Thoracic aorta (tissue), 2 donors: ENCODE measurements at regions not wholly inside any gene's neighbourhood (a gene's known extent, or its start where the extent isn't known, plus 50 kb on each side); places are given as distances from the start of the nearest gene placed in this dataset.

Source experiments
- ATAC-seq: fragments of 150-250 bp; one replicate; pipeline ENCODE4 v1.8.0; 2017; ENCODE audit warnings: low read depth; ENCODE audit not compliant: insufficient number of reproducible peaks, low FRiP score
- DNase-seq: peaks from one replicate; pipeline ENCODE4 v3.0.0-alpha.2; 2020; ENCODE audit warnings: low spot score
- H3K27ac ChIP-seq, 2 donors: fragments of 200-600 bp; sonication (generic); 1 replicate in 1 of 2; 2 replicates in 1 of 2; pipeline ENCODE4 v1.5.1; 2016; ENCODE audit warnings: mild to moderate bottlenecking in 2 of 2, moderate library complexity in 2 of 2
- H3K27me3 ChIP-seq: fragments of 200-600 bp; sonication (generic); replicated peaks from 2 replicates; pipeline ENCODE4 v1.6.0; 2016; ENCODE audit warnings: mild to moderate bottlenecking; ENCODE audit not compliant: insufficient read depth
- H3K36me3 ChIP-seq: fragments of 200-600 bp; sonication (generic); one replicate; pipeline ENCODE4 v1.5.1; 2016
- H3K4me1 ChIP-seq, 2 donors: fragments of 200-600 bp; sonication (generic); 1 replicate in 1 of 2; 2 replicates in 1 of 2; pipeline versions ENCODE4 v1.5.1 to v1.6.0; 2016; ENCODE audit warnings: low read depth in 2 of 2, mild to moderate bottlenecking in 1 of 2; ENCODE audit not compliant: control insufficient read depth in 1 of 2
- H3K4me3 ChIP-seq: fragments of 200-600 bp; sonication (generic); 2 replicates; pipeline ENCODE4 v1.5.1; 2016; ENCODE audit warnings: mild to moderate bottlenecking
- H3K9me3 ChIP-seq: fragments of 200-600 bp; sonication (generic); 2 replicates; pipeline ENCODE4 v1.5.1; 2016
- TF ChIP-seq, protein P1 (sequence below): fragments of 200-600 bp; sonication (generic); IDR thresholded peaks from one replicate; pipeline ENCODE4 v1.5.1; 2019; ENCODE audit warnings: antibody characterized with exemption

DNA sequence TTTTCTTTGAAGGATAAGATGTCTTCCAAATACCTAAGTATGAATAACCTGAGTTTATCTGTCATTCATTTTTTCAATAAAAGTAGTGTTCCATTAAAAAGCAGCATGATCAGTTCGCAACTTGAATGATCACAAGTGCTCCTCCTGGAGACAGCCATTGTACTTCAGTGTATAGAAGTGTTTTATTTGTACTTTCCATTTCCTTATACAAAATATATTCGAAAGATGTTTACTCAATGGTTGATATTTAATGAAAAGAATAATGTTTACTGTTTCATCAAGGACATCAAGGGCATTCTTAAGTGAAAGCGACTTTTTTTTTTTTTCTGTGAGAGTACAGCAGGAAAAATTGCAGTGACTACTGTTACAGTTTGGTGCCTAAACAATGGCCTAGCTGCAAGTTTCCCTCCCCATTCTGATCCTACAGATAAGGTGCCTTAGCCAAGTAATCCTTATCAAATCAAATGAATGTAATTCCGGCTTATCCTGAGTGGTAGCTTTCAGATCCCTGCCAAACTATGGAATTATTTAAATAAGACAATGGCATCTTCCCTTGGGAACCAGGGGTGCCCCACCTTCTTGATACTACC is 69.0 kb upstream of the IL15 start:
- no peak overlapping the region for H3K4me3 ChIP-seq
- ATAC-seq (no peak), DNase-seq (no peak)
- no peaks in the 10 kb centered on the region for H3K9me3 ChIP-seq
- no peaks in the 10 kb centered on the region for H3K36me3 ChIP-seq
- H3K4me1 ChIP-seq = no peaks in the 10 kb centered on the region
- no peak overlapping the region for H3K27ac ChIP-seq
- TF ChIP-seq, protein P1, sequence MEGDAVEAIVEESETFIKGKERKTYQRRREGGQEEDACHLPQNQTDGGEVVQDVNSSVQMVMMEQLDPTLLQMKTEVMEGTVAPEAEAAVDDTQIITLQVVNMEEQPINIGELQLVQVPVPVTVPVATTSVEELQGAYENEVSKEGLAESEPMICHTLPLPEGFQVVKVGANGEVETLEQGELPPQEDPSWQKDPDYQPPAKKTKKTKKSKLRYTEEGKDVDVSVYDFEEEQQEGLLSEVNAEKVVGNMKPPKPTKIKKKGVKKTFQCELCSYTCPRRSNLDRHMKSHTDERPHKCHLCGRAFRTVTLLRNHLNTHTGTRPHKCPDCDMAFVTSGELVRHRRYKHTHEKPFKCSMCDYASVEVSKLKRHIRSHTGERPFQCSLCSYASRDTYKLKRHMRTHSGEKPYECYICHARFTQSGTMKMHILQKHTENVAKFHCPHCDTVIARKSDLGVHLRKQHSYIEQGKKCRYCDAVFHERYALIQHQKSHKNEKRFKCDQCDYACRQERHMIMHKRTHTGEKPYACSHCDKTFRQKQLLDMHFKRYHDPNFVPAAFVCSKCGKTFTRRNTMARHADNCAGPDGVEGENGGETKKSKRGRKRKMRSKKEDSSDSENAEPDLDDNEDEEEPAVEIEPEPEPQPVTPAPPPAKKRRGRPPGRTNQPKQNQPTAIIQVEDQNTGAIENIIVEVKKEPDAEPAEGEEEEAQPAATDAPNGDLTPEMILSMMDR = no peak
- no peaks in the 10 kb centered on the region for H3K27me3 ChIP-seq

DNA sequence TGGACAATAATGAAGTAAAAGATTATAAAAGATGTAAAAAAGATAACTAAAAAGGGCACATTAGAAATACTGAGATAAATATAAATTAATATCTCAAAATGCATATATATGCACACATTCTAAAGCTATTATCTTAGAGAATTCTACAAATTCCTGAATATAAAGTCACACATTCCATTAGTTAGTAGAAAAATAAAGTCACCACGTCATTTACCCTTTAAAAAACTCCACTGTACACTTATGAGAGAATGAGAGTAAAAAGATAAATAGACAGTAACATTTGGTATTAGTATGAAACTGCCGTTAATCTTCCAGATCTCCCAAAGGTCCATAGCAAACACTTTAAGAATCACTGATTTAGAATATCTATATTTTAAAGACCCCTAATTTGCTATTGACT is 67.2 kb upstream of the IL15 start:
- Histone ChIP-seq H3K9me3 (no peaks in the 10 kb centered on the region), H3K27me3 (no peaks in the 10 kb centered on the region), H3K27ac (no peak overlapping the region), H3K36me3 (no peaks in the 10 kb centered on the region), H3K4me3 (no peak overlapping the region), H3K4me1 (no peaks in the 10 kb centered on the region)
- TF ChIP-seq, protein P1 = no peak
- no peak for DNase-seq
- no peak for ATAC-seq

- Histone ChIP-seq H3K27me3 (no peaks in the 10 kb centered on the region), H3K36me3 (no peaks in the 10 kb centered on the region), H3K9me3 (no peaks in the 10 kb centered on the region), H3K4me3 (no peak overlapping the region), H3K4me1 (no peaks in the 10 kb centered on the region), H3K27ac (no peak overlapping the region)
- ATAC-seq (no peak), DNase-seq (no peak)
- TF ChIP-seq, protein P1 = no peak
Measured at GRCh38 chr4:141570290-141570689, 66.1 kb upstream of the IL15 start.

- DNase-seq (no peak), ATAC-seq (no peak)
- H3K4me1 ChIP-seq = peaks cover 0 to 5% of the 10 kb centered on the region in 2 donors
- no peaks in the 10 kb centered on the region for H3K27me3 ChIP-seq
- H3K9me3 ChIP-seq = no peaks in the 10 kb centered on the region
- no peak overlapping the region for H3K4me3 ChIP-seq
- H3K36me3 ChIP-seq = no peaks in the 10 kb centered on the region
- H3K27ac ChIP-seq = no peak overlapping the region
- TF ChIP-seq, protein P1 = no peak
Measured at GRCh38 chr4:141571362-141571761, 65.0 kb upstream of the IL15 start.

DNA sequence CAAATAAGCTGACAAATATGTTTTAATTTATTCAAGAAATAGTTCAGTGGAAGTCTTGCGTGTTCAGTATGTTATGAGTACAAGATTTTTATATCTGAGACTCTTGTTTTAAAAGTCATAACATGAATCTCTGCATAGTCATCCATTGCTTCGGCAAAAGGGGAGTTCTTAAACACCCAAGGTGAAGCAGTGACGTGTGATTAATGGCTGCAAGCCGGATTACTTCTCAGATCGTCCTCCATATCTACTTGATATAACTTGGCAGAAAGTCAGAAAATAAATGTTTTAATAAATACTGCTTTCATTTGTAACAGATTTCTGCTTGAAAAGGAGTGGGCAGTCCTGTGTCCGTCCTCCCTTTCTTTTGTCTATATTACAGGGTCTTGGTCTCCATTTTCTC is 64.6 kb upstream of the IL15 start:
- Histone ChIP-seq H3K4me1 (peaks cover 0 to 5% of the 10 kb centered on the region in 2 donors), H3K4me3 (no peak overlapping the region), H3K27ac (no peak overlapping the region), H3K9me3 (no peaks in the 10 kb centered on the region), H3K27me3 (no peaks in the 10 kb centered on the region), H3K36me3 (no peaks in the 10 kb centered on the region)
- TF ChIP-seq, protein P1 = no peak
- no peak for ATAC-seq
- no peak for DNase-seq
